ENCODE measurements at regions not wholly inside any gene's neighbourhood (a gene's known extent, or its start where the extent isn't known, plus 50 kb on each side); places are given as distances from the start of the nearest gene placed in this dataset.

DNA sequence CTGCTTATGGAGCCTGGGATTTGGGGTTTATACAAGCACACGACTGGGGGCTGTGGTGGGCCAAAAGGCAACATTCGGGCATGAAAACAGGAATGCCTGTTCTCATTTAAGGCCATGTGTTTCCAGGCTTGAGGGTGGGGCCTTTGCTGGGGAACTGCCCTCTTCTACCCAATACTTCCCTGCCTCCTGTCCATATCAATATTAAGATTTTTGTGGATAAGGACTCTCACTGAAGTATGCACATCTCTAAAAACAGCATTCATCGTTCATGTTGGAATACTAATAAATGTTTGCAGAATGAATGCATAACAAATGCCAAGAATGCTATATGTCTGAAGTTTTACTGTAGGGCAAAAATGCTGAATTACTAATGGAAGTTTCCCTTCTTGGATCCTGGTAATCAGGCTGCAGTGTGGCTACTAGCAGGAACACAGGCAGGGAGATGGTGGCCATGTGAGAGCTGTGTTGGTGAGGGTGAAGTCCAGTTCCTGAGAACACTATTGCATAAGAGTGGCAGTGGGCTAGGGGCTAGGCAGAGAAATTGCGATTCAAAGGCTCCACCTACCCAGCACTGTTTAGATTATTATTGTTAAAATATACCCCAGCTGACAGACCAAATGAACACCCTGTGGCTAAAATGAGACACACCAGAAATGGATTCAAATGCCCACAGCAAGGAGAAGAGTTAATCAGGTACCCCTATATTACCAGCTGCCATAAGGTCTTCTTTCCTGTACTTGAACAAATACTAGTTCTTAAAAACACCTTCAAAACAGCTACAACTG lies 644.3 kb downstream of the EPM2A start:
- TF ChIP-seq POLR2AphosphoS5 (IDR thresholded peaks at IDR 0.05; ENCODE audit: low read depth): no peak
- no peak for TF ChIP-seq ZNF331 (CRISPR knock-in tag; IDR thresholded peaks at IDR 0.05; ENCODE audit: low read depth)
- TF ChIP-seq, protein P1, sequence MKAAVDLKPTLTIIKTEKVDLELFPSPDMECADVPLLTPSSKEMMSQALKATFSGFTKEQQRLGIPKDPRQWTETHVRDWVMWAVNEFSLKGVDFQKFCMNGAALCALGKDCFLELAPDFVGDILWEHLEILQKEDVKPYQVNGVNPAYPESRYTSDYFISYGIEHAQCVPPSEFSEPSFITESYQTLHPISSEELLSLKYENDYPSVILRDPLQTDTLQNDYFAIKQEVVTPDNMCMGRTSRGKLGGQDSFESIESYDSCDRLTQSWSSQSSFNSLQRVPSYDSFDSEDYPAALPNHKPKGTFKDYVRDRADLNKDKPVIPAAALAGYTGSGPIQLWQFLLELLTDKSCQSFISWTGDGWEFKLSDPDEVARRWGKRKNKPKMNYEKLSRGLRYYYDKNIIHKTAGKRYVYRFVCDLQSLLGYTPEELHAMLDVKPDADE (IDR thresholded peaks at IDR 0.05): no peak
- TF ChIP-seq EZH2 (IDR thresholded peaks at IDR 0.05; ENCODE audit: low read depth, unreplicated experiment): no peak
- TF ChIP-seq ZNF114 (CRISPR knock-in tag; IDR thresholded peaks at IDR 0.05): no peak
- TF ChIP-seq, protein P2, sequence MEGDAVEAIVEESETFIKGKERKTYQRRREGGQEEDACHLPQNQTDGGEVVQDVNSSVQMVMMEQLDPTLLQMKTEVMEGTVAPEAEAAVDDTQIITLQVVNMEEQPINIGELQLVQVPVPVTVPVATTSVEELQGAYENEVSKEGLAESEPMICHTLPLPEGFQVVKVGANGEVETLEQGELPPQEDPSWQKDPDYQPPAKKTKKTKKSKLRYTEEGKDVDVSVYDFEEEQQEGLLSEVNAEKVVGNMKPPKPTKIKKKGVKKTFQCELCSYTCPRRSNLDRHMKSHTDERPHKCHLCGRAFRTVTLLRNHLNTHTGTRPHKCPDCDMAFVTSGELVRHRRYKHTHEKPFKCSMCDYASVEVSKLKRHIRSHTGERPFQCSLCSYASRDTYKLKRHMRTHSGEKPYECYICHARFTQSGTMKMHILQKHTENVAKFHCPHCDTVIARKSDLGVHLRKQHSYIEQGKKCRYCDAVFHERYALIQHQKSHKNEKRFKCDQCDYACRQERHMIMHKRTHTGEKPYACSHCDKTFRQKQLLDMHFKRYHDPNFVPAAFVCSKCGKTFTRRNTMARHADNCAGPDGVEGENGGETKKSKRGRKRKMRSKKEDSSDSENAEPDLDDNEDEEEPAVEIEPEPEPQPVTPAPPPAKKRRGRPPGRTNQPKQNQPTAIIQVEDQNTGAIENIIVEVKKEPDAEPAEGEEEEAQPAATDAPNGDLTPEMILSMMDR (conservative IDR thresholded peaks at IDR 0.05; ENCODE audit: low read depth in 2 of 2): no peak
- TF ChIP-seq CREB1 (CRISPR knock-in tag; IDR thresholded peaks at IDR 0.05; ENCODE audit: low read depth): no peak
- TF ChIP-seq EZH2phosphoT487 (IDR thresholded peaks at IDR 0.05; ENCODE audit: unreplicated experiment): no peak
- TF ChIP-seq, protein P3, sequence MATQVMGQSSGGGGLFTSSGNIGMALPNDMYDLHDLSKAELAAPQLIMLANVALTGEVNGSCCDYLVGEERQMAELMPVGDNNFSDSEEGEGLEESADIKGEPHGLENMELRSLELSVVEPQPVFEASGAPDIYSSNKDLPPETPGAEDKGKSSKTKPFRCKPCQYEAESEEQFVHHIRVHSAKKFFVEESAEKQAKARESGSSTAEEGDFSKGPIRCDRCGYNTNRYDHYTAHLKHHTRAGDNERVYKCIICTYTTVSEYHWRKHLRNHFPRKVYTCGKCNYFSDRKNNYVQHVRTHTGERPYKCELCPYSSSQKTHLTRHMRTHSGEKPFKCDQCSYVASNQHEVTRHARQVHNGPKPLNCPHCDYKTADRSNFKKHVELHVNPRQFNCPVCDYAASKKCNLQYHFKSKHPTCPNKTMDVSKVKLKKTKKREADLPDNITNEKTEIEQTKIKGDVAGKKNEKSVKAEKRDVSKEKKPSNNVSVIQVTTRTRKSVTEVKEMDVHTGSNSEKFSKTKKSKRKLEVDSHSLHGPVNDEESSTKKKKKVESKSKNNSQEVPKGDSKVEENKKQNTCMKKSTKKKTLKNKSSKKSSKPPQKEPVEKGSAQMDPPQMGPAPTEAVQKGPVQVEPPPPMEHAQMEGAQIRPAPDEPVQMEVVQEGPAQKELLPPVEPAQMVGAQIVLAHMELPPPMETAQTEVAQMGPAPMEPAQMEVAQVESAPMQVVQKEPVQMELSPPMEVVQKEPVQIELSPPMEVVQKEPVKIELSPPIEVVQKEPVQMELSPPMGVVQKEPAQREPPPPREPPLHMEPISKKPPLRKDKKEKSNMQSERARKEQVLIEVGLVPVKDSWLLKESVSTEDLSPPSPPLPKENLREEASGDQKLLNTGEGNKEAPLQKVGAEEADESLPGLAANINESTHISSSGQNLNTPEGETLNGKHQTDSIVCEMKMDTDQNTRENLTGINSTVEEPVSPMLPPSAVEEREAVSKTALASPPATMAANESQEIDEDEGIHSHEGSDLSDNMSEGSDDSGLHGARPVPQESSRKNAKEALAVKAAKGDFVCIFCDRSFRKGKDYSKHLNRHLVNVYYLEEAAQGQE (IDR thresholded peaks at IDR 0.05; ENCODE audit: unreplicated experiment): no peak
- TF ChIP-seq STAT1 (IDR thresholded peaks at IDR 0.05; ENCODE audit: unreplicated experiment): no peak
- no peak for TF ChIP-seq NANOG (IDR thresholded peaks at IDR 0.05; ENCODE audit: borderline replicate concordance)
- TF ChIP-seq, protein P4, sequence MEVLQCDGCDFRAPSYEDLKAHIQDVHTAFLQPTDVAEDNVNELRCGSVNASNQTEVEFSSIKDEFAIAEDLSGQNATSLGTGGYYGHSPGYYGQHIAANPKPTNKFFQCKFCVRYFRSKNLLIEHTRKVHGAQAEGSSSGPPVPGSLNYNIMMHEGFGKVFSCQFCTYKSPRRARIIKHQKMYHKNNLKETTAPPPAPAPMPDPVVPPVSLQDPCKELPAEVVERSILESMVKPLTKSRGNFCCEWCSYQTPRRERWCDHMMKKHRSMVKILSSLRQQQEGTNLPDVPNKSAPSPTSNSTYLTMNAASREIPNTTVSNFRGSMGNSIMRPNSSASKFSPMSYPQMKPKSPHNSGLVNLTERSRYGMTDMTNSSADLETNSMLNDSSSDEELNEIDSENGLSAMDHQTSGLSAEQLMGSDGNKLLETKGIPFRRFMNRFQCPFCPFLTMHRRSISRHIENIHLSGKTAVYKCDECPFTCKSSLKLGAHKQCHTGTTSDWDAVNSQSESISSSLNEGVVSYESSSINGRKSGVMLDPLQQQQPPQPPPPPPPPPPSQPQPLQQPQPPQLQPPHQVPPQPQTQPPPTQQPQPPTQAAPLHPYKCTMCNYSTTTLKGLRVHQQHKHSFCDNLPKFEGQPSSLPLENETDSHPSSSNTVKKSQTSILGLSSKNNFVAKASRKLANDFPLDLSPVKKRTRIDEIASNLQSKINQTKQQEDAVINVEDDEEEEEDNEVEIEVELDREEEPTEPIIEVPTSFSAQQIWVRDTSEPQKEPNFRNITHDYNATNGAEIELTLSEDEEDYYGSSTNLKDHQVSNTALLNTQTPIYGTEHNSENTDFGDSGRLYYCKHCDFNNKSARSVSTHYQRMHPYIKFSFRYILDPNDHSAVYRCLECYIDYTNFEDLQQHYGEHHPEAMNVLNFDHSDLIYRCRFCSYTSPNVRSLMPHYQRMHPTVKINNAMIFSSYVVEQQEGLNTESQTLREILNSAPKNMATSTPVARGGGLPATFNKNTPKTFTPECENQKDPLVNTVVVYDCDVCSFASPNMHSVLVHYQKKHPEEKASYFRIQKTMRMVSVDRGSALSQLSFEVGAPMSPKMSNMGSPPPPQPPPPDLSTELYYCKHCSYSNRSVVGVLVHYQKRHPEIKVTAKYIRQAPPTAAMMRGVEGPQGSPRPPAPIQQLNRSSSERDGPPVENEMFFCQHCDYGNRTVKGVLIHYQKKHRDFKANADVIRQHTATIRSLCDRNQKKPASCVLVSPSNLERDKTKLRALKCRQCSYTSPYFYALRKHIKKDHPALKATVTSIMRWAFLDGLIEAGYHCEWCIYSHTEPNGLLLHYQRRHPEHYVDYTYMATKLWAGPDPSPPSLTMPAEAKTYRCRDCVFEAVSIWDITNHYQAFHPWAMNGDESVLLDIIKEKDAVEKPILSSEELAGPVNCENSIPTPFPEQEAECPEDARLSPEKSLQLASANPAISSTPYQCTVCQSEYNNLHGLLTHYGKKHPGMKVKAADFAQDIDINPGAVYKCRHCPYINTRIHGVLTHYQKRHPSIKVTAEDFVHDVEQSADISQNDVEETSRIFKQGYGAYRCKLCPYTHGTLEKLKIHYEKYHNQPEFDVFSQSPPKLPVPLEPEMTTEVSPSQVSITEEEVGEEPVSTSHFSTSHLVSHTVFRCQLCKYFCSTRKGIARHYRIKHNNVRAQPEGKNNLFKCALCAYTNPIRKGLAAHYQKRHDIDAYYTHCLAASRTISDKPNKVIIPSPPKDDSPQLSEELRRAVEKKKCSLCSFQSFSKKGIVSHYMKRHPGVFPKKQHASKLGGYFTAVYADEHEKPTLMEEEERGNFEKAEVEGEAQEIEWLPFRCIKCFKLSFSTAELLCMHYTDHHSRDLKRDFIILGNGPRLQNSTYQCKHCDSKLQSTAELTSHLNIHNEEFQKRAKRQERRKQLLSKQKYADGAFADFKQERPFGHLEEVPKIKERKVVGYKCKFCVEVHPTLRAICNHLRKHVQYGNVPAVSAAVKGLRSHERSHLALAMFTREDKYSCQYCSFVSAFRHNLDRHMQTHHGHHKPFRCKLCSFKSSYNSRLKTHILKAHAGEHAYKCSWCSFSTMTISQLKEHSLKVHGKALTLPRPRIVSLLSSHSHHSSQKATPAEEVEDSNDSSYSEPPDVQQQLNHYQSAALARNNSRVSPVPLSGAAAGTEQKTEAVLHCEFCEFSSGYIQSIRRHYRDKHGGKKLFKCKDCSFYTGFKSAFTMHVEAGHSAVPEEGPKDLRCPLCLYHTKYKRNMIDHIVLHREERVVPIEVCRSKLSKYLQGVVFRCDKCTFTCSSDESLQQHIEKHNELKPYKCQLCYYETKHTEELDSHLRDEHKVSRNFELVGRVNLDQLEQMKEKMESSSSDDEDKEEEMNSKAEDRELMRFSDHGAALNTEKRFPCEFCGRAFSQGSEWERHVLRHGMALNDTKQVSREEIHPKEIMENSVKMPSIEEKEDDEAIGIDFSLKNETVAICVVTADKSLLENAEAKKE (CRISPR knock-in tag; IDR thresholded peaks at IDR 0.05): no peak
- TF ChIP-seq JUNB (IDR thresholded peaks at IDR 0.05; ENCODE audit: unreplicated experiment): no peak
- Mint-ChIP-seq H3K36me3 (ENCODE audit: low read depth) (no peaks in the 10 kb centered on the region), H3K27ac (no peak overlapping the region; the same call in 1 of the 2 replicates), H3K27me3 (ENCODE audit: insufficient read depth, low read depth, poor library complexity) (no peaks in the 10 kb centered on the region), H3K9me3 (no peaks in the 10 kb centered on the region; the same call in 2 of the 3 replicates), H3K4me3 (no peak overlapping the region), H3K4me1 (peaks cover 6% of the 10 kb centered on the region; the same call in 2 of the 3 replicates)
- H3F3A ChIP-seq (replicated peaks; ENCODE audit: low read depth): no peaks in the 10 kb centered on the region
- H3K27ac ChIP-seq (ENCODE audit: low read depth): no peak overlapping the region
- ATAC-seq: no peak
- H3K4me1 ChIP-seq (ENCODE audit: insufficient read depth): no peaks in the 10 kb centered on the region
- H3K36me3 ChIP-seq (ENCODE audit: insufficient read depth): no peaks in the 10 kb centered on the region
- no peak for DNase-seq (ENCODE audit: low spot score)
- H2AFZ ChIP-seq: 0 out of 2 replicates have a peak overlapping the region, but pooled peaks have one; percentile 73
- no peaks in the 10 kb centered on the region; the same call in 1 of the 2 replicates for H3K9me2 ChIP-seq (ENCODE audit: insufficient read depth)
- no peaks in the 10 kb centered on the region for H3K79me2 ChIP-seq (replicated peaks; ENCODE audit: insufficient read depth)
- H3K27me3 ChIP-seq (ENCODE audit: insufficient read depth): no peaks in the 10 kb centered on the region
- H4K20me1 ChIP-seq (replicated peaks; ENCODE audit: insufficient read depth): no peaks in the 10 kb centered on the region
- H3K4me2 ChIP-seq: no peak overlapping the region
- no peak overlapping the region for H3K4me3 ChIP-seq

Measured in GM23338 (cell line).